Body of pancreas (tissue), 4 donors: ENCODE measurements at regions not wholly inside any gene's neighbourhood (a gene's known extent, or its start where the extent isn't known, plus 50 kb on each side); places are given as distances from the start of the nearest gene placed in this dataset.
"Not testable (repeated sequence)": the region's sequence is repeated elsewhere in the genome, so short reads cannot be mapped to it uniquely, and the experiment has no call there.

ENCODE experiments used
- ATAC-seq: fragments of 150-250 bp; one replicate; pipeline ENCODE4 v1.9.1; 2016
- DNase-seq, 4 donors: peaks; one replicate each; pipeline ENCODE4 v3.0.0-alpha.2; 2019
- H3K27ac ChIP-seq, 4 donors: fragments of 200-600 bp; sonication (generic); 1 replicate in 3 of 4; 2 replicates in 1 of 4; pipeline versions ENCODE4 v1.5.1 to v1.6.1; 2016 to 2019; ENCODE audit warnings: mild to moderate bottlenecking in 1 of 4, mixed read lengths in 1 of 4, moderate library complexity in 1 of 4
- H3K27me3 ChIP-seq, 2 donors: fragments of 200-600 bp; sonication (generic); one replicate each; pipeline ENCODE4 v1.6.0; 2016; ENCODE audit warnings: mild to moderate bottlenecking in 1 of 2
- H3K36me3 ChIP-seq, 2 donors: fragments of 200-600 bp; sonication (generic); replicated peaks in 1 of 2; 2 replicates each; pipeline ENCODE4 v1.5.1; 2016; ENCODE audit warnings: low read depth in 2 of 2; ENCODE audit not compliant: insufficient read depth in 1 of 2
- H3K4me1 ChIP-seq: fragments of 200-600 bp; sonication (generic); one replicate; pipeline ENCODE4 v1.6.0; 2016
- H3K4me3 ChIP-seq, 2 donors: fragments of 200-600 bp; sonication (generic); 1 replicate in 1 of 2; 2 replicates in 1 of 2; pipeline ENCODE4 v1.5.1; 2016 to 2019
- H3K9me3 ChIP-seq, 3 donors: fragments of 200-600 bp; sonication (generic); 1 replicate in 2 of 3; 2 replicates in 1 of 3; pipeline ENCODE4 v1.5.1; 2016
- POLR2A ChIP-seq, 3 donors: fragments of 450-650 bp; IDR thresholded peaks; one replicate each; pipeline ENCODE4 v1.6.1; 2016; ENCODE audit warnings: antibody characterized with exemption in 3 of 3, mild to moderate bottlenecking in 2 of 3
- WGBS, 2 donors: methylation state at CpG; one replicate each; pipeline ENCODE4 v1.1.5; 2017; 5-methylcytosine and 5-hydroxymethylcytosine counted together
- intact Hi-C: fragments of 100-400 bp; cut with DNase I; formaldehyde crosslinking; loops from one replicate; pipeline ENCODE4 v1.15.1; 2023
- TF ChIP-seq, protein P1 (sequence below), 7 experiments: fragments of 450-650 bp in 4 of 7; fragments of 200-600 bp in 3 of 7; sonication (generic) in 3 of 7; IDR thresholded peaks; one replicate each; pipeline ENCODE4 v1.5.1; 2016 to 2019; ENCODE audit warnings: antibody characterized with exemption in 7 of 7

DNA sequence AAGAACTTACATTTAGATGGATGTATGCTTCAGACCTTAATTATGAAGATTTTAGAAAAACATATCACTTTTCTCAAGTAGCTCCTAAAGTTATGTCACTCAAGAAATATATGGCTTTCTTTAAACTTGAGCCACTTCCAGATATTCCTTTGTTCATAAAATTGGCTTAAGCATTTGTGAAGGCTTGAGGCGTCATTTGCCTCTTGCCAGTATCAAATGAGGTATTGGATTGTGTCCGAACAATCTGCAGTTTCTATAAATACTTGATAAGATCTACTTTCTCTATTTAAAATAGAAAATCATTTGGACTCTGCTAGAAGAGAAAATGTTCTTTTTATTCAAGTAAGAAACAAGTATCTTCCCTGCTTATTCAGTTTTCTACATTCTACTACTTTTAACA is 102.6 kb downstream of the RSL24D1 start:
- no peaks in the 10 kb centered on the region for H3K9me3 ChIP-seq
- no peaks in the 10 kb centered on the region for H3K4me1 ChIP-seq
- H3K27ac ChIP-seq: no peak overlapping the region
- WGBS, 2 donors: 56 to 60% methylated on average over 2 of the region's 2 CpGs
- intact Hi-C loops: no loop called here
- no peak for ATAC-seq
- no peaks in the 10 kb centered on the region for H3K36me3 ChIP-seq
- H3K27me3 ChIP-seq: no peaks in the 10 kb centered on the region
- TF ChIP-seq, protein P1, sequence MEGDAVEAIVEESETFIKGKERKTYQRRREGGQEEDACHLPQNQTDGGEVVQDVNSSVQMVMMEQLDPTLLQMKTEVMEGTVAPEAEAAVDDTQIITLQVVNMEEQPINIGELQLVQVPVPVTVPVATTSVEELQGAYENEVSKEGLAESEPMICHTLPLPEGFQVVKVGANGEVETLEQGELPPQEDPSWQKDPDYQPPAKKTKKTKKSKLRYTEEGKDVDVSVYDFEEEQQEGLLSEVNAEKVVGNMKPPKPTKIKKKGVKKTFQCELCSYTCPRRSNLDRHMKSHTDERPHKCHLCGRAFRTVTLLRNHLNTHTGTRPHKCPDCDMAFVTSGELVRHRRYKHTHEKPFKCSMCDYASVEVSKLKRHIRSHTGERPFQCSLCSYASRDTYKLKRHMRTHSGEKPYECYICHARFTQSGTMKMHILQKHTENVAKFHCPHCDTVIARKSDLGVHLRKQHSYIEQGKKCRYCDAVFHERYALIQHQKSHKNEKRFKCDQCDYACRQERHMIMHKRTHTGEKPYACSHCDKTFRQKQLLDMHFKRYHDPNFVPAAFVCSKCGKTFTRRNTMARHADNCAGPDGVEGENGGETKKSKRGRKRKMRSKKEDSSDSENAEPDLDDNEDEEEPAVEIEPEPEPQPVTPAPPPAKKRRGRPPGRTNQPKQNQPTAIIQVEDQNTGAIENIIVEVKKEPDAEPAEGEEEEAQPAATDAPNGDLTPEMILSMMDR (IDR thresholded peaks at IDR 0.05): no peak
- no peak for TF ChIP-seq POLR2A (IDR thresholded peaks at IDR 0.05)
- H3K4me3 ChIP-seq: no peak overlapping the region
- no peak for DNase-seq

DNA sequence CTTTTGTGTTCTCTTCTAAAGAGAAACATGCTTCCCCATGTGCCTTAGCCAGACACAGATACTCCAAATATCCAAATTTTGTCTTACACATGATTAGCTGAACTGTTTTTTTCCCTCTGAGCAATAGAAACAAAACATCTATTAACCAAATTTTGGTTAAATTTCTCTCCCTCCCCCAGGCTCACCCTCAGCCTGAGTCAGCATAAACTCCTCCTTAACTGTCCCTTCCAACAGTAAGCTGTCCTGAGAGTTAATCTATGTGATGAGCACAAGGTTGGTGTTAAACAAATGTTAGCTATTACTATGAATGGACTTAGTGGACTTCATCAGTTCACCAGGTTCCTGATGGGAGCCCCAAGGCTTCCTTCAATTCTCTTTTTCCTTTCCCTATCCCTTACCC is 108.5 kb downstream of the RSL24D1 start:
- H3K36me3 ChIP-seq: no peaks in the 10 kb centered on the region
- DNase-seq: no peak
- TF ChIP-seq POLR2A (IDR thresholded peaks at IDR 0.05): no peak
- TF ChIP-seq, protein P1 (IDR thresholded peaks at IDR 0.05): no peak

DNA sequence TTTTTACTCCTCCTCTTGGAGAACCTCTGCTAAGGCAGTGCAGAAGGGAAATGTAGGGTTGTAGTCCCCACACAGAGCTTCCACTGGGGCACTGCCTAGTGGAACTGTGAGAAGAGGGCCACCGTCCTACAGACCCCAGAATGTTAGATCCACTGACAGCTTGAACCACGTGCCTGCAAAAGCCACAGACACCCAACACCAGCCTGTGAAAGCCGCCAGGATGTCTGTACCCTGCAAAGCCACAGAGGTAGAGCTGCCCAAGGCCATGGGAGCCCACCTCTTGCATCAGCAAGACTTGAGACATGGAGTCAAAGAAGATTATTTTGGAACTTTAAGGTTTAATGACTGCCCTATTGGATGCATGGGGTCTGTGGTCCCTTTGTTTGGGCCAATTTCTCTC is 112.1 kb downstream of the RSL24D1 start:
- Histone ChIP-seq H3K4me1 (no peaks in the 10 kb centered on the region), H3K27me3 (no peaks in the 10 kb centered on the region), H3K36me3 (no peaks in the 10 kb centered on the region), H3K27ac (no peak overlapping the region), H3K4me3 (no peak overlapping the region), H3K9me3 (no peaks in the 10 kb centered on the region)
- DNase-seq (no peak), ATAC-seq (no peak)
- intact Hi-C loops: no loop called here
- 54 to 76% methylated on average over 3 of the region's 3 CpGs for WGBS, 2 donors
- TF ChIP-seq, protein P1 (IDR thresholded peaks at IDR 0.05): no peak
- TF ChIP-seq POLR2A (IDR thresholded peaks at IDR 0.05): no peak

More for the DNA sequence above, 108.5 kb downstream of the RSL24D1 start:
- no peaks in the 10 kb centered on the region for H3K4me1 ChIP-seq
- H3K9me3 ChIP-seq: no peaks in the 10 kb centered on the region
- intact Hi-C loops: no loop called here
- no peak overlapping the region for H3K4me3 ChIP-seq
- H3K27ac ChIP-seq: no peak overlapping the region
- ATAC-seq: no peak
- no peaks in the 10 kb centered on the region for H3K27me3 ChIP-seq

DNA sequence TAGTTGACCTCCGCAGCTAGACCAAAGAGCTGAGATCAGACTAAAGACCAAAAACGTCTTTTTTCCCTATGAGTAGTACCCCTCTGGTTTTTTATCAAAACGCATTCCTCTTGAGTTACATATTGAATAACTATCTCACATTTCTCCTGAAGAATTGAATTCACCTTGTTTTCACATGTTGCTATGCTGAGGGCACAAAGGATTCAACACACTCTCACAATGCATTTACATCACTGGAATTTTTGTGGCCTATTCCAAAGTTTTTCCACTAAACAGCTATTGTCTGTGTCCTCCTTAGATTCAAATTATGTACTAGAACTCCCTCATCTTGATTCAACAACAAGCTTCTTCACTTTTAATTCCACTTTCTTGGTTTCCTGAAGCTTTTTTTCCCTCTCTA is 112.5 kb downstream of the RSL24D1 start:
- Histone ChIP-seq H3K36me3 (no peaks in the 10 kb centered on the region), H3K27me3 (no peaks in the 10 kb centered on the region), H3K4me1 (no peaks in the 10 kb centered on the region), H3K9me3 (no peaks in the 10 kb centered on the region), H3K27ac (no peak overlapping the region), H3K4me3 (no peak overlapping the region)
- no peak for TF ChIP-seq POLR2A (IDR thresholded peaks at IDR 0.05)
- TF ChIP-seq, protein P1 (IDR thresholded peaks at IDR 0.05): no peak
- no peak for ATAC-seq
- no peak for DNase-seq
- intact Hi-C loops: no loop called here
- WGBS, 2 donors: 23 to 30% methylated on average over 3 of the region's 3 CpGs

DNA sequence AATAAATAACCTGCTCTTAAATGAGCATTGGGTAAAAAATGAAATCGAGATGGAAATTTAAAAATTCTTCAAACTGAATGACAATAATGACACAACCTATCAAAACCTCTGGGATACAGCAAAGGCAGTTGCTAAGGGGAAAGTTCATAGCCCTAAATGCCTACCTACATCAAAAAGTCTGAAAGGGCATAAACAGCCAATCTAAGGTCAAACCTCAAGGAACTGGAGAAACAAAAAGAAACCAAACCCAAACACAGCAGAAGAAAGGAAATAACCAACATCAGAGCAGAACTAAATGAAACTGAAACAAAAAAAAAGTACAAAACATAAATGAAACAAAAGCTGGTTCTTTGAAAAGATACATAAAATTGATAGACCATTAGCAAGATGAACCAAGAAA is 119.7 kb downstream of the RSL24D1 start:
- H3K27me3 ChIP-seq, intact Hi-C loops, H3K36me3 ChIP-seq, H3K4me1 ChIP-seq, H3K9me3 ChIP-seq, ATAC-seq, DNase-seq, H3K27ac ChIP-seq, H3K4me3 ChIP-seq: not testable (repeated sequence)
- 53 to 59% methylated on average over 1 of the region's 1 CpG for WGBS, 2 donors
